ENCODE measurements at regions not wholly inside any gene's neighbourhood (a gene's known extent, or its start where the extent isn't known, plus 50 kb on each side); places are given as distances from the start of the nearest gene placed in this dataset.

DNA sequence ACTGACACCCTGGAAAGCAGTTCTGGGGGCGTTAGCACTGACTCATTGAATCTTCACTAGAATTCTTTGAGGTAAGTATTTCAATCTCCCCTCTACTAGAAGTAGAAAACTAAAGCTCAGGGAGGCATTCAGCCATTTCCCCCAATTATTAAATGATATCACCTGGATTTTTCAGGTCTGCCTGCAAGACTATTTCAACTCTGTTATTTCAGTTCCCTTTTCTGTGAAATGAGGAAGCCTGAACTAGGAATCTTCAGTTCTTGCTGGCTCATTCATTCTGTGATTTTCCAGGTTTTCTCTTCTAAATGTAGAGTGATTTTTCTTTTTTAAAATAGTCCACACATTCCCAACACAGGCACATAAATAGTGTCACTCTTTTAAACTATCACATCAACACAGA lies 337.0 kb upstream of the NR5A2 start:
- no peak for DNase-seq (ENCODE audit: low read depth)

DNA sequence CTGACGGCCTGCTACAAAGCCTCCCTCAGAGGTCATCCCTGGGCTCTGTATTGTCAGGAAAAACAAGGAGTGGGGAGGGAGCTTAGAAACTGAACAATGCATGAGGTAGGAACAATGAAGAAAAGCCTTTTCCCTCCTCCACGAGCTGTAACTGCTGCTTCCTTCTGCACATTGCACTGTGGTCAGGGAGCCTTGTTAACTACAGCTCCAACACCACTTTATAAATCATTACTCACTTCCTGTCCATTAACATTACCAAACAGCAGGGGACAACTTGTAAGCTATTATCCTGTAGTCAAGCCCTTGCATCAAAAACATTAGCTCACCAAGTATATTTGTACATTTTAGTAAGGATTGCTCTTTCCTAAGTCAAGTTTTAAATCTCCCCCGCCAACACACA lies 336.0 kb upstream of the NR5A2 start:
- peak; percentile 88 for DNase-seq (ENCODE audit: low read depth)

DNA sequence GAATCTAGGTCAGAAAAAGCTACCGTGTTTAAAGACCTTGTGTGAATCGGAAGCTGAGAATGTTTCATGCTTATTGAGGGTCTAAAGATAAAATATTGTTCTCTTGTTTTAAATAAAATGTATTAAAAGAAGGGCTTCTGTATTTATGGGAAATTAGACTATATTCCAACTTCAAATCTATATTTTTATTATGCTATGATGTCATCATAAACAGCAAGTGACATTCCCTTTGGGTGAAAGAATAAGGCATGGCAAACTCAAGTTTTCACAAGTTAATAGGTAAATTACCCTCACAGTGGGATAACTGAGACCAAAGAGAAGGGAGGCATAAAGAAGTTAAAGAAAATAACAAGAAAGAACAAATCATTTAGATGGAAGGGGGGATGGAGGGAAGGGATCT lies 333.8 kb upstream of the NR5A2 start:
- no peak for DNase-seq (ENCODE audit: low read depth)

DNA sequence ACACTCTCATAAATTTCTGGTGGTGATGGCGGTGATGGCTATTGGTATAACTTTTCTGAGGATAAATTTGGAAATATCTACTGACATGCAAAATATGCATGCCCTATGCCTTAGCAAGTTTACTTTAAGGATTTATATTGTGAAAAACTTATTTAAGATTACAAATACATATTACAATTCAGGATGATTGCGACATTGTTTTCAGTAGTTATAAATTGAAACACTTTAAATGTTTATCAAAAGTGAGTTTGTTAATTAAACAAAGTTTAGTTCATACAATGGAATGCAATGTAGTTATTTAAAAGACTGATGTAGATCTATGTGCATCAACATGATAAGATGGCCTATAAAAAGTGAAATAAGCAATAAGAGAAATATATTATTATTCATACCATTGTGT lies 331.3 kb upstream of the NR5A2 start:
- no peak for DNase-seq (ENCODE audit: low read depth)

DNA sequence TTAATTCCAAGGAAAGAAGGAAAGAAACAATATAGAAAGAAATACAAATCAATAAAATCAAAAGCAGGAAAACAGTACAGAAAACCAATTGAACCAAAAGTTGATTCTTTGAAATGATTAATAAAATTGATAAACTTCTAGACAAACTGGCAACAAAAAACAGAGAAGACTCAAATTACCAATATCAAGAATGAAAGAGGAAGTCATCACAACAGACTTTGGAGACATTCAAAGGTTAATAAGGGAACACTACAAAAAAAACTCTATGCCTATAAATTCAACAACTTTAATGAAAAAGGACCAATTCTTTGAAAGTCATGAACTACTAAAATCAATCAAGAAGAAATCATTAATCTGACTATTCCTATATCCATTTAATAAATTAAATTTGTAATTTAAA lies 329.3 kb upstream of the NR5A2 start:
- DNase-seq (ENCODE audit: low read depth) = no peak

DNA sequence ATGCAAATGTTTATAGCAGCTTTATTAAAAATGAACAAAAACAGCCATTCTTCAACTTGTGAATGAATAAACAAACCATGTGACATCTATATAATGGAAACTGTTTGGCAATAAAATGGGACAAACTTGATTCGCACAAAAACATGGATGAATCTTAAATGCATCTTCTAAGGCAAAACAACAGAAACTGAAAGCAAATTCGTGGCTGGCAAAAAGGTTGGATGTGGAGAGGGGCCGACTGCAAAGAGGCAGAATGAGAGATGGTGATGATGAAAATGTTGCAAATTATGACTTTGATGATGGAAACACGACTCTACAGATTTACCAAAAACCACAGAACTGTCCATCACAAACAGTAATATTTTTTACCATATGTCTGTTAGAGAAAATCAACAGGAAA lies 327.0 kb upstream of the NR5A2 start:
- peak; percentile 21 for DNase-seq (ENCODE audit: low read depth)

DNA sequence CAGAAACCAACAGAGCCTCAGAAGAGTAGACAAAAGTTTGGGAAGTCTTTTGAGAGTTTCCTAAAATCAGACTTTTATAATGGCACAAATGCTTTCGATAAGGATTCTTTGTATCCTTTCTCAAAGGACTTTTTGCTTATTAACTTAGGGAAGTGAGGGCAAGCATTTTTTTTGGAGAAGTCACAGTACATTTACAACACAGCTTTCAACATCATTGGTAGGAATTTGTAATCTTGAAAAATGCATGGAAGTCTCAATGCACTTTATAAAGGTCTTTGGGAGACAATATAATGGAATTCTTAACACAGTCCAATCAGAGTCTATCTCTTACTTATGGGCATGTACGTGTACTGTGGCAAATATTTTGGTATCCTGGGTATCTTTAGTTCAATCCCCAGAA lies 325.8 kb upstream of the NR5A2 start:
- DNase-seq (ENCODE audit: low read depth) = no peak

DNA sequence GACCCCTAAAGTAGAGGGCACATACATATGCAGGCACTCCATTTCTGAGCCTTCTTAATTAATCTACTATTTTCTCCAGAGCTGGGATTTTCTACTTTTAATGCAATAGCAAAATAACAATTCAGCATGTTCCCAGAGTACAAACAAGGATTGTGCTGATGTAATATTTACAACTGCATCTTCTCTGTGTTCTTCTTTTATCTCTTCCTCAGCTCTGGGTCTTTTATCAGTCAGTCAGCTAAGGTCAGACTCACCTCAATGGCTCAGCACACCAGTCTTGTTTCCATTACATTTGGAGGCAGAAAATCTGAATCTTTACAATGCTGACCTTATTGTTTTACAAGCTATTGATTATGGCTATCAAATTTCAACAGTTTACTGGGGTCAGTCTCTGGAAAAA lies 323.3 kb upstream of the NR5A2 start:
- no peak for DNase-seq (ENCODE audit: low read depth)

DNA sequence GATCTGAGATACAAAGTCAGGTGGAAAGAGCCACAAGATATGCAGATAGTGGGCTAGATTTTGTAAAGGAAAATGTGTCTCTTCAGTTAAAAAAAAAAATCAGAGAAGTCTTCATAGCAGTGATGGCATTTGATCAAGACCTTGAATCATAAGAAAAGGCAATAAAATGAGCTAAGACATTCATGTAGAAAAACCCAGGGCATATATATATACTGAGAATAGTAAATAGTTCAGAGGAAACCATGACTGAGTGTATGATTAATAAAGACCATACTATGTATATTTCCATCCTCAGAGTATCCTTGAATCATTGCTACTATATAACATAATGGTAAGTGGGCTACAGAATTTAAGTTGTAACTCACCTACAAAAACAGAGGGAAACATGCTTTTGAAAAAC lies 321.7 kb upstream of the NR5A2 start:
- DNase-seq (ENCODE audit: low read depth) = no peak

DNA sequence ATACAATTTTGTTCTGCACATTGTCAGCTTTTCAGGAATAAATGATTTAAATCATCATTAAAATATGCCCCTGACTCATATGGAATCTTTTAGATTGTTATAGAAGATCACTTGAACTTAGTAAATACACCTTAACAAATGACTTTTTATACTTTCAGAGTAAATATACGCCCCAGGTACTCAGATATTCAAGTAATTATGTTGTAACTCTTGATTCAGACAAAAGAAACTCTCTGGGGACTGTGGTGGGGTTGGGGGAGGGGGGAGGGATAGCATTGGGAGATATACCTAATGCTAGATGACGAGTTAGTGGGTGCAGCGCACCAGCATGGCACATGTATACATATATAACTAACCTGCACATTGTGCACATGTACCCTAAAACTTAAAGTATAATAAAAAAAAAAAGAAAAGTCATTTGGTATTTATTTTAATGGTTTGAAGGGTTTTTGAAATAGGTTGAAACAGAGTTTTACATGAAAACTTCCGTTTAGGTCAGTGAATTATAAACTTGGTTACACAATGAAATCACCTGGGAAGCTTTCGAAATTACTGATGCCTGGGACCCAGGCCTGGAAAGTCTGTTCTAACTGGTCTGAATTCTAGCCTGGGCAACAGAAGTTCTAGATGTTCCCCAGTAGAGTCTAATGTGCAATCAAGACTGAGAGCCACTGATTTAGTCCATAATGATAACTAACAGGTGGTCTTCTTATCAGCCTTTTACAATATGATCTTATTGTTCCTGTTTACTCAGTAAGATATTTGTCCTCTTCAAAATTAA lies 320.5 kb upstream of the NR5A2 start:
- DNase-seq (ENCODE audit: low read depth) = no peak

DNA sequence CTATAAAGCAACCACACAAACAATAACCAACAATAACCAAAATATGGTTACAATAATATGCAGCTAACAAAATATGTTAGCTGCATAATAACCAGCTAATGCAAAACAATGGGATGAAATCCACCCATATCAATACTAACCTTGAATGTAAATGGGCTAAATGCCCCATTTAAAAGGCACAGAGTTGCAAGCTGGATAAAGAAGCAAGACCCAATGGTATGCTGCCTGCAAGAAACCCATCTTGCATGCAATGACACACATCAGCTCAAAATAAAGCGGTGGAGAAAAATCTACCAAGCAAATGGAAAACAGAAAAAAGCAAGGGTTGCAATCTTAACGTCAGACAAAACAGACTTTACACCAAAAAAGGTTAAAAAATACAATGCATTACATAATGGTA lies 316.5 kb upstream of the NR5A2 start:
- no peak for DNase-seq (ENCODE audit: low read depth)

DNA sequence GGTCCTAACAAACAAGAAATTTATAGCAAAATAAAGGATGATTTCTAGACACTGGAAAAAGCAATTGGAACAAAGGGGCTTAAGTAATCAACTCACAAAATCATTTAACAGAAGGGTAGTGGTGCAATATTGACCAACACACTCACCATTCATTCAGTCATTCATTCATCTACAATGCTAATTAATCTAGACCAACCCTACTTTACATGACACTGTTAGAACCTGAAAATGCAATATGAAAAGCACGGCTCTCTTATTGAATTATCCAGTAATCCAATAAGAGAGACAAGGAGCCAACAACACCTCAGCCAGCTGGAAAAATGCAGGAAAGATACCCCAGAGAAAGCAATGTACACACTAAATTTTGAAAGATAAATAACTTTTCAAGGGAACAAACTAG lies 310.8 kb upstream of the NR5A2 start:
- no peak for DNase-seq (ENCODE audit: low read depth)

DNA sequence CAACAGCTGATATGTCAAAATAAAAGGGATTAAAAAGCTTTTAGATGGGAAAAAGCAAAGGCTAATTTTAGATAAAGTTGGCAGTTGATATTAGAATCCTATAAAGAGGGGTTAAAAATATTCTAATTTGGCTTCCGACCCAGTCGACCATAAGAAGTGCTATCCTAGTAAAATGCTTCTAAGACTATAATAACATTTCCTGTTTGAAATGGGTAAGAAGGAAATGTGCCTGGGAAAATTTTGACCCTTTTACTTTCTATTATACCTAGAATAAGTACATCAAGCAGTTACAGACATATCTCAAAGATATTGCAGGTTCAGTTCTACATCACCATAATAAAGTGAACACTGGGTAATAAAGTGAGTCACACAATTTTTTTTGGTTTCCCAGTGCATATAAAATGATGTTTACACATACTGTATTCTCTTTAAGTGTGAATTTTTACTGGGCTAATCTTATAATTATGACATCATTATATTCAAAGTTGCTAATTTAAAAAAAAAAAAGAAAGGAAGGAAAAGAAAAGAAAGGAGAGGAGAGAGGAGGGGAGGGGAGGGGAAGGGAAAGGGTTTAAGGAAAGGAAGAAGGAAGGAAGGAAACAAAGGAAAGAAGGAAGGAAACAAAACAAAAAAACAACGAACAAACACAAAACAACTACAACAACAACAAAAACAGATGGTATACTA lies 308.2 kb upstream of the NR5A2 start:
- DNase-seq (ENCODE audit: low read depth) = no peak

DNA sequence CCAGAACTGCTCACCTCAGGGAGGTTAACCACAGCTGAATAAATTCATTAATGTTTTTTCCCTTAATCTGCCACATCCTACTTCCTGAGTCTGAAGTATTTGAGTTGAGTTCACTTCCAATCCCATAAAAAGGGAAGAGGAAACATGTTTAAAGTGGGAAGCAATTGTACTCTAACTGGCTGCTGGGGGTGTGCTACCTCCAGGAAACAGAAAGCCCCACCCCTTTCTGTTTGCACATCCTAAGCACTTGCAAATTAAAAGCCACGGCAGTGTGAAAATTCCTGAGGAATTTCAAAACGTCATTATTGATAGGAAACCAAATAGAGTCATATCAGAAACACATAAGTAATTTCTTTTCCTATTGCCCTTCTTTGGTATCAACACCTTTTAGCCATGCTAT lies 307.0 kb upstream of the NR5A2 start:
- no peak for DNase-seq (ENCODE audit: low read depth)

DNA sequence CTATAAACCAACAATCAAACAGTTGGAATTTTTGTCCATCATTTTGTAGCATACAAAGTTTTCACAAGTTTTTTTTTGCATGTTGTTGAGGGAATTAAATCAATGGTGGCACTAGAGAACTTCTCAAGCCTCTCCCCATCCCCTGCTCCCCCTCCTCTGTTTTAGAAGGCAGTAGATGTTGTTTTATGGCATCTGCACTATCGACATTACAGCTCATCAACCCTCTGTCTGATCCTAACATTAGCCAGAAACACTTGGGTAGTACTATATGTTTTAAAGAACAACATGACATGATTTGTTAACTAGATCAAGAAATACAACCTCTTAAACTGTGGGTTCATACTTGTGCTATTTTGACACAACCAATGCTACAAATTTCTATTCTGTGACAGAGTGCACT lies 306.5 kb upstream of the NR5A2 start:
- DNase-seq (ENCODE audit: low read depth) = no peak

DNA sequence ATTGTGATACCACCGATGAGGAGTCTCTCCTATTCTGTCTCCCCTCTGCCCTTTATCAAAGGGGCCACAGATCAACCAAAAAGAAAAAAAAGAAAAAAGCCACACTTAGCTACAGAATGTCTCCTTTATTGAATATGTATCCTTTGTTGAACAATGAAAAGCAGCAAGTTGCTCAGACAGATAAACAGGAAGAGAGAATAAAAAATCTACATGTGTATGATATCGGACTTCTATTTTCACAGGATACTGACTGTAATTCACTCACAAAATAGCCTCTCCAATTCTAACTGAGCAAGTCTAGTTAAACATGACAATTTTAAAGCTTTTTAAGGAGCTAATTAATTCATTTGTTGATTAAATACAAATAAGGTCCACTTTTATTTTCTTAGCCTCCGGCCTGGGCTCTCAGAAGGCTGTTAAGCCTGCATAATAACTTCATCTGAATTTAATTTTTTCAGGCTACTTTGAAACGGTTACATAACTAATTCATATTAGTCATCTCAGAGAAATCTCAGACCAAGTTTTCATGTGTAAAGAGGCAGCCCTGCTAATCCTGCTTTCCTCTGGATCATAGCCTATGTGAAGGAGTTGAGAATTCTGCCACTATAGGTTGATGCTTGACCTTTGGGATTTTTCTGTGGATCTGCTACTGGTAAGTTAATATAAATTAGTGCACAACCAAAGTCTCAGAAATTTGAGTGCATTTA lies 304.1 kb upstream of the NR5A2 start:
- no peak for DNase-seq (ENCODE audit: low read depth)

DNA sequence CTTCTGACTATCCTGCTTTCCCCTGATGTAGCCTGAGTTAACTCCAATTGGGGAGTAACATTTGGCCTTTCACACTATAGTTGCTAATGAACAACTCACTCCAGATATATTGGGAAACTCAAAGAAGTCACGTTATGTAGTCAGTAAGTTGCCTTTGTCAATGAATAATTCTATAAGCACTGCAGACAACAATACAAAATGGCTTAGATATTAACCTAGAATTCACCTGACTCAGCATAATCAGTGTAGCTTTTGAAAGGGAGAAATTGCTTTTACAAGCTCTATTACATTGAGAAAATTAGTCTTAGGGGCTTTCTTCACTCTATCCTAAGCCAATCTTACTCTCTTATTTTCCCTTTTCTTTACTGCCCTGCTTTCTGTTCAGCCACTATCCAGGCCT lies 303.5 kb upstream of the NR5A2 start:
- no peak for DNase-seq (ENCODE audit: low read depth)

DNA sequence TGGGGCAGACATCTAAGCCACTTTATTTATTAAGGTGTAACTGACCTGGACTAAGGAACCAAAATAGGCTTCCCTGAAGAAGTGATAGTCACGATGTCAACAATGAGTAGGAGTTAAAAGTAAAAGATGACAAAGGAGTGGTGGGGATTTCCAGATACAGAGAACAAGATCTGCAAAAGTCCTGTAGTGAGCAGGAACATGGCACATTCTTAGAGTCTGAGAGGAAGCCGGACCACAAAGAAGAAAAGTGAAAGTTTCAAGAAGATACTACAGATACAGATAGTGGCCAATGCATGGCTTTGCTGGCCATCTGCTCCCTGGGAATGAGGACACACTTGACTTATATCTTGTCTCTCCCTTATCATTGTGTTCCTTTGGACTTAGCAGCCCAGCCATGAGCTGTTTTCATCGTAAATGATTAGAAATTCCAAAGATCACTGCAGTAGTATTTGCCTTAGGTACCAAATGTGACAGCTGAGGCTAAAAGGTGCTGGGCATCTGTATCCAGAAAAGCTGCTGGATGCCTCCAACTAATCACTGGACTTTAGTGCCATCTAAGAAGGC lies 302.4 kb upstream of the NR5A2 start:
- no peak for DNase-seq (ENCODE audit: low read depth)

DNA sequence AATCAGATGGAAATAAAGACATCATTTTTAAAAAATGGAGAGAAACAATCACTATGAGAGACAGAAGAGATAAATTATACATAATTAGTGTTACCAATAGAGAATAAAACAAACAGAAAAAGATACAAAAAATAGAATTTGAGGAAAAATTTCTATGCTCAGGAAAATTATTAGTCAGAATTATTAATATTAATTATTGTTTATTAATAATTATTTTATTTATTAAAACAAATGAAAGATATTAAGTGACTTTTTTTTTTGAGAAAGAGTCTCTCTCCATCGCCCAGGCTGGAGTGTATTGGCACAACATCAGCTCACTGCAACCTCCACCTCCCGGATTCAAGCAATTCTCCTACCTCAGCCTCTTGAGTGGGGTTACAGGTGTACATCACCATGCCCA lies 299.8 kb upstream of the NR5A2 start:
- no peak for DNase-seq (ENCODE audit: low read depth)

DNA sequence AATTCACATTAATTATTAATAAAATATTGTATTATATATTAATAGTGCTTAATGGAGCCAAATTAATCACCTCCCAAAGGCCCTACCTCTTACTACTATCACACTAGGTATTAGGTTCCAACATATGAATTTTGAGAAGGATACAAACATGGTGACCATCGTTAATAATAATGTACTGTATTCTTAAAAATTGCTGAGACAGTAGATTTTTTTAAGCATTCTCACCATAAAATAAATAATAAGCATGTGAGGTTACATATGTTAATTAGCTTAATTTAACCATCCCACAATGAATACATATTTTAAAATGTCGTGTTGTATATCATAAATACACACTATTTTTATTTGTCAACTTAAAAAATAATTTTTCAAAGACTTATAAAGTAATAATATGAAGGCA lies 299.2 kb upstream of the NR5A2 start:
- DNase-seq (ENCODE audit: low read depth) = no peak

DNA sequence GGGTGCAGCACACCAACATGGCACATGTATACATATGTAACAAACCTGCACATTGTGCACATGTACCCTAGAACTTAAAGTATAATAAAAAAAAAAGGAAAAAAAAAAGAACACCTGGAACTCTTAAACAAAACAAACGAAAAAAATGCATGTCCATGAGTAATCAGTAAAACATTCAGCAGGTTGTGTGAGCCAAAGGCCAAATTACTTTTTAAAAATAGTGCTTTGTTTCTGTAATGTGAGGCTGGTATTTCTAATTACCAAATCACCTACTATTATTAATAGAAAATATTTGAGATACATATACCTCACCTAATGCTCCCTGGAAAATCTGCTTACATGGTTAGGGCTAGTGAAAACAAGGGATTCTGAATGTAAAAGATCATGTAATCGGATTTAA lies 294.4 kb upstream of the NR5A2 start:
- no peak for DNase-seq (ENCODE audit: low read depth)

DNA sequence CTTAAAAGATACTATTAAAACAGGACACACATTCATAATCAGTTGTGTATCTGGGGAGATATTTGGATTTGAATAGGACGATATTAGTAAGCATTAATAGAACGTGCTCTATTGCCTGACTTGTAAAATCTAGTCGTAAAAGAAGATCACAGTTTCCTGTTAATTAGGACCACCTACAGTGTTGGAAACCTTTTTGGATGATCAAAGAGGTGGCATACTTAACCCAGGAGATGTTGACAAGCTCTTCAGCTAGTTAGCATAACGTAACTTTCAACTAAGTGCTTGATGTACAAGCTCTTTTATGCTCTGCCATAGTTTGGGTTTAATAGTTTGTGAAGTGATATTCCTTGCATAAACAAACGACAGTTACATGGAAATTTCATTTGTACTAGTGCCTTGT lies 293.3 kb upstream of the NR5A2 start:
- DNase-seq (ENCODE audit: low read depth) = no peak

DNA sequence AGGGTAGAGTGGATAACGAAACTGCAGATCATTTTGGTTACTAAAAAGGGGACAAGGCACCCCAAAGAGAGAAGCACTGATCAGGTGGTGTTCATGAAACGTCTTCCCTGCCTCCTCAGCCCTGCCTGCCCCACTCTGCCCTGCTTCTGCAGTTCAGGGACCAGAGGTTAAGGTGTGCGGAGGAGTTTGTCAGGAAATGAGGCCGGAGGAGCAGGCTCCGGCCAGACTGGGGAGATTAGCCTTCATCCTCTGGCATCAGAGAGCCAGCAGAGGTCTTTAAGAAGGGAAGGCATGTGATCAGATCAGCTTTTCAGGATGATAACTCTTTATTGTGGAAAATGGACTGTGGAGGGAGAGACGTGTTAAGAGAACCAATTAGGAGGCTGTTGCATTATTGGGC lies 291.9 kb upstream of the NR5A2 start:
- DNase-seq (ENCODE audit: low read depth) = no peak

Data from Daoy (cell line).